Hepatocyte (in vitro differentiated cells): ENCODE measurements at regions not wholly inside any gene's neighbourhood (a gene's known extent, or its start where the extent isn't known, plus 50 kb on each side); places are given as distances from the start of the nearest gene placed in this dataset.

Source experiments
- DNase-seq: peaks from one replicate; pipeline ENCODE4 v3.0.0-alpha.2; 2016; ENCODE audit warnings: low spot score
- H2AFZ ChIP-seq: fragments of 200-600 bp; sonication (generic); 2 replicates; pipeline ENCODE4 v1.6.0; 2016; ENCODE audit warnings: antibody characterized with exemption, mild to moderate bottlenecking
- H3K27ac ChIP-seq: fragments of 200-600 bp; sonication (generic); 2 replicates; pipeline ENCODE4 v1.5.1; 2016; ENCODE audit warnings: mild to moderate bottlenecking
- H3K27me3 ChIP-seq: fragments of 200-600 bp; sonication (generic); 2 replicates; pipeline ENCODE4 v1.6.1; 2016
- H3K36me3 ChIP-seq: fragments of 200-600 bp; sonication (generic); replicated peaks from 2 replicates; pipeline ENCODE4 v1.5.1; 2016; ENCODE audit warnings: low read depth; ENCODE audit not compliant: insufficient read depth
- H3K4me1 ChIP-seq: fragments of 200-600 bp; sonication (generic); 2 replicates; pipeline ENCODE4 v1.5.1; 2016; ENCODE audit warnings: mild to moderate bottlenecking, moderate library complexity; ENCODE audit not compliant: insufficient read depth
- H3K4me2 ChIP-seq: fragments of 200-600 bp; sonication (generic); 2 replicates; pipeline ENCODE4 v1.6.0; 2016
- H3K4me3 ChIP-seq: fragments of 200-600 bp; sonication (generic); 2 replicates; pipeline ENCODE4 v1.5.1; 2016; ENCODE audit warnings: mild to moderate bottlenecking
- H3K79me2 ChIP-seq: fragments of 200-600 bp; sonication (generic); 2 replicates; pipeline ENCODE4 v1.6.0; 2017; ENCODE audit warnings: mild to moderate bottlenecking
- H3K9me2 ChIP-seq: fragments of 200-600 bp; sonication (generic); replicated peaks from 2 replicates; pipeline ENCODE4 v1.6.0; 2017; ENCODE audit warnings: mild to moderate bottlenecking; ENCODE audit not compliant: insufficient read depth
- H3K9me3 ChIP-seq: fragments of 200-600 bp; sonication (generic); 2 replicates; pipeline ENCODE4 v1.5.1; 2016; ENCODE audit warnings: low read depth, mild to moderate bottlenecking
- H4K20me1 ChIP-seq: fragments of 200-600 bp; sonication (generic); 2 replicates; pipeline ENCODE4 v1.6.0; 2016; ENCODE audit warnings: mild to moderate bottlenecking; ENCODE audit not compliant: insufficient read depth, poor library complexity, severe bottlenecking
- CTCF ChIP-seq: fragments of 200-600 bp; sonication (generic); IDR thresholded peaks from 2 replicates; pipeline ENCODE4 v1.5.1; 2016; ENCODE audit warnings: antibody characterized with exemption, mild to moderate bottlenecking; ENCODE audit not compliant: poor library complexity
- EZH2 ChIP-seq: fragments of 200-600 bp; sonication (generic); IDR thresholded peaks from 2 replicates; pipeline ENCODE4 v1.6.1; 2016; ENCODE audit warnings: antibody characterized with exemption, mild to moderate bottlenecking, borderline replicate concordance
- EZH2phosphoT487 ChIP-seq: fragments of 200-600 bp; sonication (generic); IDR thresholded peaks from one replicate; pipeline ENCODE4 v1.6.1; 2018; ENCODE audit warnings: antibody characterized with exemption, mild to moderate bottlenecking, low read depth, moderate library complexity; ENCODE audit not compliant: unreplicated experiment, severe bottlenecking
- WGBS: methylation state at CpG from one replicate; pipeline ENCODE4 v1.1.6; 2016; ENCODE audit warnings: low lambda C conversion rate; ENCODE audit errors: missing lambda C conversion rate; 5-methylcytosine and 5-hydroxymethylcytosine counted together

GRCh38 chr6:131424016-131424415 lies 149.0 kb upstream of the ARG1 start:
- H3K4me3 ChIP-seq, result no peak overlapping the region
- H3K27ac ChIP-seq, result no peak overlapping the region
- H3K9me2 ChIP-seq, result no peaks in the 10 kb centered on the region
- H3K4me2 ChIP-seq, result no peak overlapping the region
- H2AFZ ChIP-seq, result no peak overlapping the region
- H3K79me2 ChIP-seq, result no peaks in the 10 kb centered on the region
- no peak for DNase-seq
- H3K9me3 ChIP-seq, result no peaks in the 10 kb centered on the region
- H3K4me1 ChIP-seq, result no peaks in the 10 kb centered on the region
- H3K27me3 ChIP-seq, result no peaks in the 10 kb centered on the region
- TF ChIP-seq EZH2phosphoT487 (no peak), CTCF (no peak), EZH2 (no peak)
- no peaks in the 10 kb centered on the region for H4K20me1 ChIP-seq
- no peaks in the 10 kb centered on the region for H3K36me3 ChIP-seq

GRCh38 chr6:131424475-131424874 lies 148.6 kb upstream of the ARG1 start:
- DNase-seq, result no peak

GRCh38 chr6:131427434-131428058 lies 145.5 kb upstream of the ARG1 start:
- no peak overlapping the region for H3K27ac ChIP-seq
- no peaks in the 10 kb centered on the region for H3K36me3 ChIP-seq
- no peak overlapping the region for H3K4me3 ChIP-seq
- WGBS, result 81% methylated on average over 5 of the region's 5 CpGs
- no peak for DNase-seq
- TF ChIP-seq EZH2phosphoT487 (no peak), CTCF (no peak), EZH2 (no peak)
- no peak overlapping the region for H3K4me2 ChIP-seq
- H3K9me2 ChIP-seq, result no peaks in the 10 kb centered on the region
- H2AFZ ChIP-seq, result no peak overlapping the region
- no peaks in the 10 kb centered on the region for H3K4me1 ChIP-seq
- no peaks in the 10 kb centered on the region for H4K20me1 ChIP-seq
- H3K9me3 ChIP-seq, result no peaks in the 10 kb centered on the region
- H3K27me3 ChIP-seq, result no peaks in the 10 kb centered on the region
- no peaks in the 10 kb centered on the region for H3K79me2 ChIP-seq

More at GRCh38 chr6:131424475-131424874, 148.6 kb upstream of the ARG1 start:
- no peak overlapping the region for H3K27ac ChIP-seq
- no peaks in the 10 kb centered on the region for H3K9me2 ChIP-seq
- TF ChIP-seq EZH2 (no peak), EZH2phosphoT487 (no peak)
- H3K36me3 ChIP-seq, result no peaks in the 10 kb centered on the region
- no peak overlapping the region for H3K4me3 ChIP-seq
- no peaks in the 10 kb centered on the region for H3K4me1 ChIP-seq
- no peak overlapping the region for H3K4me2 ChIP-seq
- no peaks in the 10 kb centered on the region for H3K27me3 ChIP-seq
- no peaks in the 10 kb centered on the region for H4K20me1 ChIP-seq
- H2AFZ ChIP-seq, result no peak overlapping the region
- H3K79me2 ChIP-seq, result no peaks in the 10 kb centered on the region
- H3K9me3 ChIP-seq, result no peaks in the 10 kb centered on the region
- 94% methylated on average over 4 of the region's 4 CpGs for WGBS

GRCh38 chr6:131430531-131430930 lies 142.5 kb upstream of the ARG1 start:
- Histone ChIP-seq H3K27me3 (no peaks in the 10 kb centered on the region), H3K79me2 (no peaks in the 10 kb centered on the region), H3K4me1 (no peaks in the 10 kb centered on the region), H3K9me3 (no peaks in the 10 kb centered on the region), H3K9me2 (no peaks in the 10 kb centered on the region), H4K20me1 (no peaks in the 10 kb centered on the region), H3K4me3 (no peak overlapping the region), H3K36me3 (no peaks in the 10 kb centered on the region), H3K27ac (no peak overlapping the region), H2AFZ (no peak overlapping the region), H3K4me2 (no peak overlapping the region)
- WGBS, result 94% methylated on average over 4 of the region's 4 CpGs
- TF ChIP-seq CTCF (no peak), EZH2phosphoT487 (no peak), EZH2 (no peak)
- DNase-seq, result no peak
